ENCODE measurements at regions not wholly inside any gene's neighbourhood (a gene's known extent, or its start where the extent isn't known, plus 50 kb on each side); places are given as distances from the start of the nearest gene placed in this dataset.
"Not testable (repeated sequence)": the region's sequence is repeated elsewhere in the genome, so short reads cannot be mapped to it uniquely, and the experiment has no call there.

DNA sequence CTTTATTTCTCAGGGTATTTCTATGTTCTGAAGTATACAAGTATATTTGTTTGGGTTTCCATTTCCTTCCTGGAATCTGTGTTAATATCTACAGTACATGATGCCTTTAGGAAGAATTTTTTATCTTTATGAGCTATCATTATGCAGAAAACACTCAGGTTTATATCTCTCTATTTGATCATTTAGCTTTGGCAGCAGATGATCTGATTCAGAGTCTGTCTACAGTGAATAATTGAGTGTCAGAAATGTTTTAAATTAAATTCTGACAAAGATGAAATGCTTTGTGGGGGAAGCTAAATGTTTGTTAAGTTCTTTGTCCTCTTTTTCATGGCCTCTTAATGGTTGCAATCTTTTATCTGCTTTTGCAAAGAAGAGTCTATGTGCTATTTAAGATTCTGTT, 2141.0 kb upstream of the ACO1 start:
- no peak for DNase-seq

DNA sequence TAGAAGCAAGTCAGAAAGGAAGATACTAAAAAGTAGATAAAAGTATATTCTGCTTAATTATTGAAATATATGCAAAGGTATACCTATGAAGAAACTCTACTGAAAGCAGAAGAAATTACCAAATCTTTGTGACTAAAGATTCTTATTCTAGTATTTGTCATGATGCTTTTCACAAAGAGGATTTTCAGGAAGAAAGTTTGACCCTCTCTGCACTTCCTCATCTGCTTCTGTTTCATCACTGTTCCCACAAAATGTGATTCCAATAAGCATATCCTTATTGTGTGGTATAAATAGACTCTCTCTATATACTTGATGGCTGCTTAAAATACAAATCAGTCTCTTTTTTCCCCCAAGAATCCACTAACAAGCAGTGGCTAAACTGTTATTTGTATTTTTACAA, 2139.6 kb upstream of the ACO1 start:
- DNase-seq: no peak

DNA sequence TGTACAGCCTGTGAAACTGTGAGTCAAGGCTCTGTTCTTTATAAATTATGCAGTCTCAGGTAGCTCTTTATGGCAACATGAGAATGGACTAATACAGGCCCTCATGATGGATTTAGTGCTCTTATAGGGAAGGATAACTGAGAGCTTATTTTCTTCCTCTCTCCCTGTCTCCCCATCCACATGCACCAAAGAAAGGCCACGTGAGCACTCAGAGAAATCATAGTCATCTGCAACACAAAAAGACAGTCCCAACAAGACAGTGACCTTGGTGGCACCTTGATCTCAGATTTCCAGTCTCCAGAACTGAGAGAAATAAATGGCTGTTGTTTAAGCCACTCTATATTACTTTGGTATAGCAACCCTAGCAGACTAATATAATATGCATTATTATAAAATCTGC, 2133.6 kb upstream of the ACO1 start:
- no peak for DNase-seq

DNA sequence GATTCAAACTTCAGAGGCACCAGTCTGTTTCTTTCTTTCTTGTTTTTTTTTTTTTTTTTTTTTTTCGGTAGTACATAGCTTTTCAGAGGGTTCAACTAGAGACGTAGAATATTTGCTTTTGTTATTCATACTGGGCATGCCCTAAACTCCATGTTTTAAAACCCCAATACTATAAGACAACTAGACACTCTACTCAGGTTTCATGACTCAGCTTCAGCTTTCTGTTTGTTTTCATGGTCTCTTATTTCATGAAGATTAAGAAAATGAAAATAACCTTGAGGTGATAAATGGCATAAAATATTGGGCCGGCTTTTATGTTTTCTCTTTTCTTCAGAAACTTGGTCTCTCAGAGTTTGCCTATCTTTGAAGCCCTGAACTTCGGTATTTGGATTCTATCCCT, 2126.3 kb upstream of the ACO1 start:
- no peak for DNase-seq

DNA sequence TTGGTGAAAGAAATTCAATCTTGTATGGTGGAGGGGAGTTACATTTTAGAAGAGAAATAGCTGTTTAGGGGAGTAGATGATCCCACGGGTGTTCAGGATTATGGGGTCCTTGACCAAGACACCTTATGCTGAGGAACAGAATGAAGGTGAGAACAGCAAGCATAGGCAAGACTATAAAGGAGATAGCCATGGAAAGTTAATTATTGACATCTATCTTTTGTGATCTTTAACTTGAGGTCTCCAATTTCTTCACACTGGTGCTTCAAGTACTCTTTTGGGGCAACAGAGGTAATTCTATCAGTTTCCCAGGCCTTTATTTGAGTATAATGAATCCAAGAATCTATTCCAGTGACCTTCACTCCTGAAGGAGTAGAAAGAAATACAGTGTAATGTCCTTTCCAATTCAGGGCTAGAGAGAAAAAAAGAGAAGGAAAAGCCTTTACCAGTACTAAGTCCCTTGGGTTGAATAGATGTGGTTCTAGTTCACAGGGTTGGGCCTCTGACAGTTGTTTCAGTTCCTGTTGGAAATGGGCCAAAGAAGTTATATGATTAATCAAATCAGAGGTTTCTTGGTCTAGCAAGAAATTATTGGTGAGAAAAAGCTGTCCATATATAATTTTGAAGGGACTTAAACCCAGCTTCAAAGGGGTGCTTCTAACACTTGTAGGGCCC, 2104.1 kb upstream of the ACO1 start:
- no peak for DNase-seq

DNA sequence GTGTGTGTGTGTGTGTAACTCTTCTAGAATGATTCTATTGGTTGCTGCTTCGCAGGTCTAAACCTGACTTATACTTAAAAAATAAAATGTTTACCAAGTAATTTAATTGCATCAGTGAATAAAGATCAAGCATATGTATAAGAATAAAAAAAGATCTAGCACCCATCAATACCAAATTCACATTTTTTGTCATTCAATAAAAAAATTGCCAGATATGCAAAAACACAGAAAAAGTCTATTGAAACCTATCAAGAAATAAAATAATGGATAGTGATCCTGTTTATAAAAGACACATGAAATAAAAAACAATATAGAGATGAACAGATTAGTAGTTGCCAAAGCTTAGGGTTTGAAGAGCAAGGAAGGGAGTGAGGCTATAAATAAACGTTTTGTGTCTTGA, 2095.0 kb upstream of the ACO1 start:
- no peak for DNase-seq

DNA sequence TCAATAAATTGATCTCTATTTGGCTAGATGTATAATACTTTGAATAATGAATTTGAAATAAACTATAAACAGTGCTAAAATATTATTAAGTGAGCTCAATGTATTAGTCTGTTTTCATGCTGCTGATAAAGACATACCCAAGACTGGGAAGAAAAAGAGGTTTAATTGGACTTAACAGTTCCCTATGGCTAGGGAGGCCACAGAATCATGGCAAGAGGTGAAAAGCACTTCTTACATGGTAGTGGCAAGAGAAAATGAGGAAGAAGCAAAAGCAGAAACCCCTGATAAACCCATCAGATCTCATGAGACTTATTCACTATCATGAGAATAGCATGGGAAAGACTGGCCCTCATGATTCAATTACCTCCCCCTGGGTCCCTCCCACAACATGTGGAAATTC, 2092.4 kb upstream of the ACO1 start:
- not testable (repeated sequence) for DNase-seq

DNA sequence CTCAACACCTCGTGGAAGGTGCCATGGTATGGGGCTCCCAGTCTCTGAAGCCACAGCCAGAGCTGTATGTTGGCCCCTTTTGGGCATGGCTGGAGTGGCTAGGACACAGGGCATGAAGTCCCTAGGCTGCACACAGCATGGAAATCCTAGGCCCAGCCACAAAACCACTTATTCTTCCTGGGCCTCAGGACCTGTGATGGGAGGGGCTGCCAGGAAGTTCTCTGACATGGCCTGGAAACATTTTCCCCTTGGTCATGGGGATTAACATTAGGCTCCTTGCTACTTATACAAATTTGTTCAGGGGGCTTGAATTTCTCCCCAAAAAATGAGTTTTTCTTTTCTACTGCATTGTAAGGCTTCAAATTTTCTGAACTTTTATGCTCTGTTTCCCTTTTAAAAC, 2091.2 kb upstream of the ACO1 start:
- no peak for DNase-seq

DNA sequence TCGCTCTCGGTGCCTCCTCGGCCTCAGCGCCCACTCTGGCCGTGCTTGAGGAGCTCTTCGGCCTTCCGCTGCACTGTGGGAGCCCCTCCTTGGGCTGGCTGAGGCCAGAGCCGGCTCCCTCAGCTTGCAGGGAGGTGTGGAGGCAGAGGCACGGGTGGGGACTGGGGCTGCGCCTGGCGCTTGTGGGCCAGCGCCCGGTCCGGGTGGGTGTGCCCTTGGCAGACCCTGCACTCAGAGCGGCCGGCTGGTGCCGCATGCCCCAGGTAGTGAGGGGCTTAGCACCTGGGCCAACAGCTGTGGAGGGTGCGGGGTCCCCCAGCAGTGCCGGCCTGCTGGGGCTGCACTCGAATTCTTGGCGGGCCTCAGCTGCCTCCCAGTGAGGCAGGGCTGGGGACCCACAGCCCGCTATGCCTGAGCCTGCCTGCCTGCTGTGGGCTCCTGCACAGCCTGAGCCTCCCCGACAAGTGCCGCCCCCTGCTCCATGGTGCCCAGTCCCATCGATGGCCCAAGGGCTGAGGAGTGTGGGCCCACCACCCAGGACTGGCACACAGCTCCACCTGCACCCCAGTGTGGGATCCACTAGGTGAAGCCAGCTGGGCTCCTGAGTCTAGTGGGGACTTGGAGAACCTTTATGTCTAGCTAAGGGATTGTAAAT, 2085.2 kb upstream of the ACO1 start:
- no peak for DNase-seq

DNA sequence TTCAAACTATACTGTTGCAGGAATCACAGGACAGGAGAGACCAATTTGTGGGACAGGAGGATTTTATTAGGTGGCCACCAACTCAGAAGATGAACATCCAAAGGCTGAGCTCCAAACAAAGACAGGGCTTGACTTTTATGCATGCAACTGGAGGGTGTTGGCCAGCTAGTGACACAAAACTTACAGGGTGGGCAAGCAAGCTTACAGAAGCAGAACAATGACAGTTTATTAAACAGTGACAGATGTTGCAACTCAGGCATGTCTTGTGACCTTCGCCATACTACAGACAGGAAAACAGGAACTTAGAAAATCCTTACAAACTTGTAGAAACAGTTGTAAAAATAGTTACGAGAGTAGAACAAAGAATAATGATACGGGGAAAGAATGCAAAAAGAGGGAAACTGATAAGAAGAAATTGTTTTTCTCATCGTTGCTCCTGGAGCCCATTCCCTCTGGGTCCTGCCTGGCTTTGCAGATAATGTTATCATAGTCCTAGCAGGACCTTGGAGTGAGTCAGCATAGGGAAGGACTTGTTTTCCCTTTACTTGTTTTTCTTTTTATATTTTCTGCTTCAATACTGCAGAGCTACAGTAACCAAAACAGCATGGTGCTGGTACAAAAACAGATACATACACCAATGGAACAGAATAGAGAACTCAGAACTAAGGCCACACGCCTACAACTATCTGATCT, 2083.0 kb upstream of the ACO1 start:
- DNase-seq: no peak

DNA sequence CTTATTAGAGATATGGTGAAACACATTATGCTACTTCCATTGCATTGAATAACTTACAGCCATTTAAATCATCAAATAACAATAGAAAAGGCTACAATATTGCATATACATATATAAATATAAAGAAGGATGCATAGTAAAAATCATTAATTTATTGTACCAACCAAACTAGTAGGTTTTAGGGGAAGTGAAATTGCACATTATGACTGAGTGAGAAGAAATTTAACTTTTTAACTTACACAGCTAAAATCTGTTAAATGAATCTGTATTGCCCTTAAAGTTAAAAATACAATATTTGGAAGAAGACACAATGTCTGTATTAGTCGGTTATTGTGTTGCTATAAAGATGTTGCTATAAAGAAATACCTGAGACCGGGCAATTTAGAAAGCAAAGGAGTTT, 2073.7 kb upstream of the ACO1 start:
- no peak for DNase-seq

DNA sequence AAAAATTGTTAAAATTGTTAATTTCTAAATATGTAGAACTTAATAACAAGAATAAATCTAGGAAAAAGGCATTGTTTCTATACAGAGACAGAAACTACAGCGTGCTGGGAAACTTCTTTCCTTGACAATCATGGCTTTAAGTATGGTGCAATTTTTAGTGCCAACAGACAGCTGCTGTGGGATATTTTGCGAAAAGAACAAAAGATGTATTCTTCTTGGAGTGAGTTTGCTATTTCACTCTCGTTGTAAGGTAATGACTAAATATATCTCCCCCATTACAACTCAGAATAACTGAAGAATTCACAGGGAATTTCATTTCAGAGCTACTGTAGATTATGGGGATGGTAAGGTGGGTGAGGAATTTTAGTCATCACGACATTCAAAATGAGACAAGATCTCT, 2055.0 kb upstream of the ACO1 start:
- DNase-seq: no peak

DNA sequence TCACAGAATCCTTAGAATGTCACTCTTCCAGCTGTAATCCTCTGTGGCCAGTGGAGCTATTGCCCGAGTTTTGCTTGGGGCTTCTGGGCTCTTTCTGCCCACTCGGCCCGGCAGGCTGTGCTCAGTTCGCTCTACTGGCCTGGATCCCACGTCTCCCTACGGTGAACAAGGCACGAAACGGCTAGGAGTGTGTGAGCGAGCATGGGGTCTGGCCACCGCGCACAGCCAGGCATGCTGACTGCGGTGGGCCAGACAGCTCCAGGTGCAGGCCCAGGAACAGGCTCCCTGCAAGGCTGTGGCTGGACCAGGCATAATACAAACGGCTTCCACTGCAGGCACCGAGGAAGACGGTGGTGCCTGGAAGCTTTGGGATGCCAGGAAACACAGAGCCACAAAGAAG, 2035.5 kb upstream of the ACO1 start:
- no peak for DNase-seq

DNA sequence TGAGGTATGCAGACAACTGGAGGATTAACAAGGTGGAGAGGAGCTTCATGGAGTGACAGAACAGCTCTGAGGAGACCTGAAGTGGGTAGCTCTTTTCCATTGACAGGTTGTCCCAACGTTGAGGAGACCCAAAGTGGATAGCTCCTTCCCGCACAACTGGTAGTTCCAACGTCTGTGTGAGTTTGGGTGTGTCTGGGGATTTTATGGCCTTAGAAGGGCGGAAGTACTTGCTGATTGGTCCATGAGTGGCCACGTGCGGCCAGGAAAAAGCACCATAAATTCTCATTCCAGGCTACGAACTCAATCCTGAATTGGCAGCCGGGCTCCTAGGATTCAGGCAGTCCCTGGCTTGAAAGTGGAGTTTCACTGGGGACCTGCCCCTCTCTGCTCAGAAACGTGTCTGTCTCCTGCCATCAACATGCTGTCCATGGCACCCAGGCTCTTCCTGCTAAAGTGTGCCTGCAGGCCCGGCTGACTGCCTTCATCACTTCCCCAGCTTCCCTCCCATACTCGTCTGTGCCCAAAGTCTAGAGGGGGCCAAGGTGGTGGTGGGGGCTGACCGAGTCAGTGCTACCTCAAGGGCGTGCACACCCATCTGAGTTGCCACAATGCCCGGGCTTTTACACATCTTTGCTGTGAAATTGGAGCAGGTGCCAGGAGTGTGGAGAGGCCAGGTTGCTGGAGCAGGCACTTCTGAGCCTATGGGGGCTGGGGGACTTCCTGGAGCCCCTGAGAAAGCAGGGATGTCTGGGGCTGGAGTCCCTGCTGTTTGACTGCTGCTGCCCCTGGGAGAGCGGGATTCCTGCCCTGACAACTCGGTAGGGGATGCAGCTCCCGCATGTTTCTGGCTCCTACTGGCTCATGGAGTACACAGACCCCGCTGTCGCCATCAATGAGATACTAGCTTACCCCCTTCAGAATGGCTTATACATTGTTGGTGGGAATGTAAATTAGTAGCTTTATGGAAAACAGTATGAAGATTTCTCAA, 2034.6 kb upstream of the ACO1 start:
- DNase-seq: no peak

DNA sequence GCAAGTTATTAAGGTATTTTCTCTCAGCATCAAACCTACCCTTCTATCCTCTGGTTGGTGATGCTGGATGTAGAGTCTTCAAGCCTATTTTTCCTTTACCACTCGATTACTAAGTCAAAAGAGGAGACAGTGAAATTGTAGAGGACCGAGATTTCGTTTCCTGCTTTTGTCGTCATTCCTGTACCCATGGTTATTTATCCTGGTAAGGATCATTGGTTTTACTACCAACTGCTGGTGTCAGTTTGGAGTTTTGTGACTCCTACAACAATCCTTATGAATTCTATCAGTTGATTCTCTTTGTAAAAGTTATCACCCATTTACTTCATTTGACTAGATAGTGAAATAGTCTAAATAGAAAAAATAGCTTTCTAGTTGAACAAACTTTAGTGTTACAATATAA, 2028.2 kb upstream of the ACO1 start:
- no peak for DNase-seq

DNA sequence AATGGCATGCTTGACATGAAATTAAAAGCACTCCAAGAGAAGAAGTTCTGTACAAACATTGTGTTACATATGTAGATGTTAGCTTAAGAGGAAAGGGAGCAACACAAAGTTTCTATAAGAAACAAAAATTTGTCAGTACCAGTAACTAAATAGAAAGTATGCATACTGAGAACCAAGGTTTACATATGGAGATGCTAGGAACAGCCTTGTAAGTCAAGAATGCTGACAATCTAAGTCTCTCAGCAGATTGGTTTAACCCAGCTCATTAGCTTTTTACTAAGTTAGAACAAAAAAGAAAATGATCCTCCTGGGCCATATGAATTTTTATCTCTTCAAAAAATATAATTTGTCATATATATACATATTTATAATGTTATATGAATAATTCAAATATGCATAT, 2022.1 kb upstream of the ACO1 start:
- DNase-seq: no peak

DNA sequence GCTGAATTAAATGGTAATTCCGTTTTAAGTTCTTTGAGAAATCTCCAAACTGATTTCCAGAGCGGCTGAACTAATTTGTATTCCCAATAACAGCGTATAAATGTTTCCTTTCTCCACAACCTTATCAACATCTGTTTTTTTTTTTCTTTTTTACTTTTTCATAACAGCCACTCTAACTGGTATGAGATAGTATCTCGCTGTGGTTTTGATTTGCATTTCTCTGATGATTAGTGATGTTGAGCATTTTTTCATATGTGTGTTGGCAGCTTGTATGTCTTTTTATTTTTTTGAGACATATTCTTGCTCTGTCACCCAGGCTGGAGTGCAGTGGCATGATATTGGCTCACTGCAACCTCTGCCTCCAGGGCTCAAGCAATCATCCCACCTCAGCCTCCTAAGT, 2018.3 kb upstream of the ACO1 start:
- peak in 1 of 5 experiments; percentile 3 for DNase-seq

DNA sequence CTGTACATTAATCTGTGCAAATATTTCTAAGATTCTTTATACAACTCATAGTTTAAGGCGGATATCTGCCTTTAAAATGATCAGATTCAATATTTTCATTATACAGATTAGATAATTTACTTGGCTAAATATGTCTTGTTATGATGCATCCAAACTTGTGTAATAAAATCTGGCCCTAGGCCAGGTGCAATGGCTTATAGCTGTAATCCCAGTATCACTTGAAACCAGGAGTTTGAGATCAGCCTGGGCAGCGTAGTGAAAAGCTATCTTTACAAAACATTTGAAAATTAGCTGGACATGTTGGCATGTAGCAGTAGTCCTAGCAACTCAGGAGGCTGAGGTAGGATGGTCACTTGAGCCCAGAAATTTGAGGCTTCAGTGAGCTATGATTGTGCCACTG, 2002.2 kb upstream of the ACO1 start:
- DNase-seq: no peak

DNA sequence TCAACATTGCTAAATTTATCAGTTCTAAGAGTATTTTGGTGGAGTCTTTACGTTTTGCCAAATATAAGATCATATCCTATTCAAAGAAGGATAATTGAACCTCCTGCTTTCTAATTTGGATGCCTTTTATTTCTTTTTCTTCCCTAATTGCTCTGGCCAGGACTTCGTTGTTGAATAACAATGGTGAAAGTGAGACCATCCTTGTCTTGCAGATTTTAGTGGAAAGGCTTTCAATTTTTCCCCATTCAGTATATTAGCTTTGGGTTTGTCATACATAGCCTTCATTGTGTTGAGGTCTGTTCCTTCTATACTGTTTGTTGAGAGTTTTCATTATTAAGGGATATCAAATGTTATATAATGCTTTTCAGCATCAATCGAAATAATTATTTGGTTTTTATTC, 1974.2 kb upstream of the ACO1 start:
- no peak for DNase-seq

DNA sequence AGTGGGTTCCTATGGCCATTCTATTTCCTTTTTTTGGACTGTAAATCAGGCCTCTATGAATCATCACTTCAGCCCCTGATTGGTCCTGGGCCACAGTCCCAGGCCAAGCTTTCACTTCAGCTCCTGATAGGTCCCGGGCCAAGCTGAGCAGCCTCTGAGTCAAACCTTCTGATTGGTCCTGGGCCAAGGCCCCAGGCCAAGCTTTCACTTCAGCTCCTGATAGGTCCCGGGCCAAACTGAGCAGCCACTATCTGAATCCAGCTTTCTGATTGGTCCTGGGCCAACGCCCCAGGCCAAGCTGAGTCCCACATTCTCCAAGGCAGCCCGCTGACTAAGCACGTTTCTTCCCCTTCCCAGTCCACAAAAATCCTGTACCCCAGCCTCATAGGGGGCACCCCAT, 1972.9 kb upstream of the ACO1 start:
- no peak for DNase-seq

DNA sequence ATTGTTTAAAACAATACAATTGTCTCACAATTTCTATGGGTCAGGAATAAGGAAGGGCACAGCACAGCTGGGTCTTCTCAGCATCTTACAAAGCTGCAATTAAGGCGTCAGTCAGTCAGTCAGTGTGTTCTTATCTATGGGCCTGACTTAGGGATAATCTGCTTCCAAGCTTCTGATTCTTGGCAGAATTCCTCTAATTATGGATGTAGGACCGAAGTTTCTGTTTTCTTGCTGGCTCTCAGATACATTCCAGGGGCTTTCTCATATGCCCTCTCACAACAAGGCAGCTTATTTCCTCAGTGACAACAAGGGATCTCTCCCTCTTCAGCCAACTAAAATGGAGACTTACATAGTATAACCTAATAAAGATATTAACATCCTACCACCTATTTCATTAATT, 1925.3 kb upstream of the ACO1 start:
- DNase-seq: no peak

DNA sequence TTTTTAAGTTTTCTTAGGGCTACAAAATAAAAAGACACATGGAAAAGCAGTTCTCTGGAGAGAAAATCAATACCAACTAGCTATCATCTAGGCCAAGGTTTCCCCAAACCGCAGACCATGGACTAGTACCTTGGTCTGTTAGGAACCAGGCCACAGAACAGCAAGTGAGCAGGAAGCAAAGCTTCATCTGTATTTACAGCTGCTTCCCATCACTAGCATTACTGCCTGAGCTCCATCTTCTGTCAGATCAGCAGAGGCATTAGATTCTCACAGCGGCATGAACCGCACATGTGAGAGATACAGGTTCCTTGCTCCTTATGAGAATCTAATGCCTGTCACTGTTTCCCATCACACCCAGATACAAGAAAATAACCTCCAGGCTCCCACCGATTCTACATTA, 1907.6 kb upstream of the ACO1 start:
- no peak for DNase-seq

DNA sequence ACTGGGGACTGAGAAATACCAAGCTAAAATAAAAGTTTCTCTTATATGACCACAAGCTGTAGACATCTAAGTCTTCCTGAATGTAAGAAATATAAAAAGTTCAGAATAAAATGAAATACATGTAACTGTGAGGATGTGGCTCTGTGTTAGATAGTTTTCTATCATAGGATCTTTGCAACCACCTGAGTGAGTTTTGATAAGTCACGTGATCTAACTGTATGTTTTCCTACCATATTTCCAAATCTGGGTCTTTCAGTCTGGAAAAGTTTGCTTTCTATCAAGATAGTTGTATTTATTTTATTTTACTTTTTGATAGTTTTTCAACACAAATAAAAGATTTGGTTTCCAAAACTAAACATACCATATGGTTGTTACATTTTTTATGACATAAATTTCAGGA, 1905.8 kb upstream of the ACO1 start:
- no peak for DNase-seq

Measured in T-helper 2 cell (primary cell).